HG02610 (cell line): ENCODE measurements at regions not wholly inside any gene's neighbourhood (a gene's known extent, or its start where the extent isn't known, plus 50 kb on each side); places are given as distances from the start of the nearest gene placed in this dataset.

Source experiments
- ATAC-seq: cut with Tn5 transposase; IDR thresholded peaks from one replicate; pipeline ENCODE4 v1.9.1; 2021; ENCODE audit warnings: mild to moderate bottlenecking, moderate library complexity; ENCODE audit not compliant: unreplicated experiment

- no peak for ATAC-seq
Measured at GRCh38 chr9:129390541-129390940, 212.5 kb upstream of the IER5L start.

- ATAC-seq: no peak
Measured at GRCh38 chr9:129387822-129388221, 209.8 kb upstream of the IER5L start.

GRCh38 chr9:129386812-129387177 lies 208.7 kb upstream of the IER5L start:
- ATAC-seq: no peak

GRCh38 chr9:129385211-129385934 lies 207.3 kb upstream of the IER5L start:
- ATAC-seq: no peak

- no peak for ATAC-seq
Measured at GRCh38 chr9:129384491-129385210, 206.6 kb upstream of the IER5L start.

GRCh38 chr9:129383561-129384490 lies 205.8 kb upstream of the IER5L start:
- peak; percentile 69 for ATAC-seq

- ATAC-seq: no peak
Measured at GRCh38 chr9:129383019-129383560, 205.0 kb upstream of the IER5L start.

- ATAC-seq: no peak
Measured at GRCh38 chr9:129382281-129383018, 204.4 kb upstream of the IER5L start.

GRCh38 chr9:129381481-129381957 lies 203.5 kb upstream of the IER5L start:
- no peak for ATAC-seq

- ATAC-seq: no peak
Measured at GRCh38 chr9:129380961-129381401, 202.9 kb upstream of the IER5L start.

- ATAC-seq: no peak
Measured at GRCh38 chr9:129379886-129380285, 201.8 kb upstream of the IER5L start.

GRCh38 chr9:129379181-129379836 lies 201.2 kb upstream of the IER5L start:
- no peak for ATAC-seq

GRCh38 chr9:129377931-129378661 lies 200.0 kb upstream of the IER5L start:
- no peak for ATAC-seq

- no peak for ATAC-seq
Measured at GRCh38 chr9:129377181-129377580, 199.1 kb upstream of the IER5L start.

GRCh38 chr9:129375845-129376244 lies 197.8 kb upstream of the IER5L start:
- no peak for ATAC-seq

GRCh38 chr9:129374651-129375050 lies 196.6 kb upstream of the IER5L start:
- no peak for ATAC-seq

- ATAC-seq: no peak
Measured at GRCh38 chr9:129374231-129374630, 196.2 kb upstream of the IER5L start.

- ATAC-seq: no peak
Measured at GRCh38 chr9:129373361-129373760, 195.3 kb upstream of the IER5L start.

GRCh38 chr9:129370770-129371169 lies 192.7 kb upstream of the IER5L start:
- ATAC-seq: no peak
